ENCODE measurements at regions not wholly inside any gene's neighbourhood (a gene's known extent, or its start where the extent isn't known, plus 50 kb on each side); places are given as distances from the start of the nearest gene placed in this dataset.

DNA sequence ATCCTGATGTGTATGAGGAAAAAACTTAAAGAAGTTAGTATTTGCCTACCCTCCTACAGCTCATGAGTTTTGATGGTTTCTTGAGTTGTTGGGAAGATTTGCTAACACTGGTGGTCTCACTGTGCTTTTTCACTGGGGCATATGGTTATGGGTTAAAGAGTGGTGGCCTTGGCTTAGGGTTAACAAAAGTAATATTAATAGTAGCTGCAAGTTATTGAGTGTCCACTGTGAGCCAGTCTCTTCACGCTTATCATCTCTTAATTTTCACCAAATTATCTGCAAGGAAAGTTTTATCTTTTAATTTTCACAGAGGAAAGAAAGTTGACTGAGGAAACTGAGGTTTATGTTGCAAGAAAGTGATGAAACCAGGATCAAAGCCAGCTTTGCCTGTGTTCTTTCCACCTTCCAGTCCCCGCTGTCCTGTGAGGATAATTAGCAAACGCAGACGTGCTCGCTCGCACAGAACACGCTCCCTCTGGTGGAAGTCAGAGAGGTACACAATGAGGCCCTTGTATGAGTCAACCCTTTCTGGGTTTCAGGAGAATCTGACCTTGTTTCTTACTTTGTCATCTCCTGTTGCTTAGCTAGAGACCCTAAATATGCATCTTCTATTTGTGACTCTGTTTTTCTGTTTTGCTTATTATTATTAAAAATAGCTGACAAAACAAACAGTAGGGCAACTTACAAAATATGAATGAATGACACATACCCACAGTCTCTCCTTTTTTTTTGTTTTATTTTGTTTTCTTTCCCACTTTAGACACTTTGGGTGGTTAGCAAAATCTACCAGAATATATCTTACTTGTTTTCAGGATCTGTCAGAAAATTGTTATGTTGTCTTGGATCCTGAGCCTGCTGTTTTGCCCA, 94.3 kb downstream of the DDIT4L start:
- no peaks in the 10 kb centered on the region for H3K27me3 ChIP-seq (ENCODE audit: control insufficient read depth in 1 of 2, insufficient read depth in 2 of 2, low read length in 1 of 2)
- DNase-seq (peak; percentile 75 to 79), ATAC-seq (ENCODE audit: low FRiP score) (peak; percentile 83)
- H3K27ac ChIP-seq (ENCODE audit: low read depth in 1 of 2, low read length in 2 of 2) = no peak overlapping the region
- no peaks in the 10 kb centered on the region for H3K36me3 ChIP-seq (ENCODE audit: control insufficient read depth in 1 of 2, insufficient read depth in 2 of 2, low read length in 1 of 2)
- H3K9me3 ChIP-seq (ENCODE audit: control insufficient read depth, low read length) = no peaks in the 10 kb centered on the region
- no peak overlapping the region for H3K4me3 ChIP-seq (ENCODE audit: low read length in 2 of 2)
- no peaks in the 10 kb centered on the region for H3K4me1 ChIP-seq (ENCODE audit: control insufficient read depth in 1 of 2, insufficient read depth in 2 of 2, low read length in 2 of 2)
- intact Hi-C loops (cut with DNase I) = loop anchor here in 1 of 2 donors (5.0 kb wide), 1 partner anchor 206 kb away; no protein-coding TSS in a partner anchor
- WGBS, 2 donors = 28 to 31% methylated on average over 7 of the region's 7 CpGs

DNA sequence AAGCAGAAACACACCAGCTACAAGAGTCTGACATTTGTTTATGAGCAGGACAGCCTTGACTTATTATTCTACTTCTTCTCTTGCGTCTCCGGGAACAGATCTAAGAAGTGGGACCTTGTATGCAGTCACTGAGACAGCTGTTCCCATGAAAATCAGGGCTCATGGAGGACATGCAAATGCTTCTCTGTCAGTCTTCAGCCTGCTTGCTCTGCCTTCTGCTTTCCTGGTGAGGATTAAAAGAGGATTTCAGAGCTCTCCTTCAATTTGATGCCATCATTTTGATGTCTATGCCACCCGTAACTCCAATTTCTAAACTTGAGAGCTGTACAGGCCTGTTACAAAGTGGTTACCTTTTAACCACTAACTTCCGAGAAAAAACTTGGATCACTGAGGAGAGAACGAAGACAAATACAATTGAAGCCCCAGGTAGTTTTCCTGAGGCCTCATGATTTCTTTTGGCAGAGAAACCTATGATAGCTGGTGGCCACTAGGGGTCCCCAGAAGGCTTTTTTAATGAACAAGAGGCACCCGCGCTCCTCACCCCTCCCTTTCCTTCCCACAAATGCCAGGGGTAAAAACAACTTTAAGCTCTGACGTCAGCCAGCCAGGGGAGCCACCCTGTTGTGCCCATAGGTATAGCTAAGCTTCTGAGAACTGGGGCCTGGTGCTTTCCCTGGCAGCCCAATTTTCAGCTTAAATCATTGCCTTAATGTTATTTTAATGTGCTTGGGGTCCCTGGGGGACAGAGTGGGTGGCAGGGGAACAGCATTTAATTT, 97.0 kb downstream of the DDIT4L start:
- Histone ChIP-seq H3K27ac (ENCODE audit: low read depth in 1 of 2, low read length in 2 of 2) (no peak overlapping the region), H3K27me3 (ENCODE audit: control insufficient read depth in 1 of 2, insufficient read depth in 2 of 2, low read length in 1 of 2) (no peaks in the 10 kb centered on the region), H3K4me3 (ENCODE audit: low read length in 2 of 2) (no peak overlapping the region), H3K9me3 (ENCODE audit: control insufficient read depth, low read length) (no peaks in the 10 kb centered on the region), H3K36me3 (ENCODE audit: control insufficient read depth in 1 of 2, insufficient read depth in 2 of 2, low read length in 1 of 2) (no peaks in the 10 kb centered on the region), H3K4me1 (ENCODE audit: control insufficient read depth in 1 of 2, insufficient read depth in 2 of 2, low read length in 2 of 2) (no peaks in the 10 kb centered on the region)
- ATAC-seq (ENCODE audit: low FRiP score) (peak; percentile 89), DNase-seq (peak; percentile 87 to 90)
- WGBS, 2 donors = 29 to 31% methylated on average over 8 of the region's 8 CpGs
- intact Hi-C loops (cut with DNase I) = no loop called here

GRCh38 chr4:100087743-100088142, 102.5 kb downstream of the DDIT4L start:
- no peak overlapping the region for H3K27ac ChIP-seq (ENCODE audit: low read depth in 1 of 2, low read length in 2 of 2)
- intact Hi-C loops (cut with DNase I) = no loop called here
- no peak overlapping the region for H3K4me3 ChIP-seq (ENCODE audit: low read length in 2 of 2)
- WGBS, 2 donors = 20 to 28% methylated on average over 3 of the region's 3 CpGs
- no peaks in the 10 kb centered on the region for H3K9me3 ChIP-seq (ENCODE audit: control insufficient read depth, low read length)
- no peaks in the 10 kb centered on the region for H3K4me1 ChIP-seq (ENCODE audit: control insufficient read depth in 1 of 2, insufficient read depth in 2 of 2, low read length in 2 of 2)
- ATAC-seq (ENCODE audit: low FRiP score) (peak; percentile 51), DNase-seq (no peak)
- H3K36me3 ChIP-seq (ENCODE audit: control insufficient read depth in 1 of 2, insufficient read depth in 2 of 2, low read length in 1 of 2) = no peaks in the 10 kb centered on the region
- no peaks in the 10 kb centered on the region for H3K27me3 ChIP-seq (ENCODE audit: control insufficient read depth in 1 of 2, insufficient read depth in 2 of 2, low read length in 1 of 2)

GRCh38 chr4:100086766-100087431, 103.4 kb downstream of the DDIT4L start:
- Histone ChIP-seq H3K9me3 (ENCODE audit: control insufficient read depth, low read length) (no peaks in the 10 kb centered on the region), H3K4me3 (ENCODE audit: low read length in 2 of 2) (no peak overlapping the region), H3K4me1 (ENCODE audit: control insufficient read depth in 1 of 2, insufficient read depth in 2 of 2, low read length in 2 of 2) (no peaks in the 10 kb centered on the region), H3K27ac (ENCODE audit: low read depth in 1 of 2, low read length in 2 of 2) (no peak overlapping the region), H3K27me3 (ENCODE audit: control insufficient read depth in 1 of 2, insufficient read depth in 2 of 2, low read length in 1 of 2) (no peaks in the 10 kb centered on the region), H3K36me3 (ENCODE audit: control insufficient read depth in 1 of 2, insufficient read depth in 2 of 2, low read length in 1 of 2) (no peaks in the 10 kb centered on the region)
- DNase-seq (no peak), ATAC-seq (ENCODE audit: low FRiP score) (peak; percentile 37)
- 75 to 83% methylated on average over 6 of the region's 6 CpGs for WGBS, 2 donors
- intact Hi-C loops (cut with DNase I) = no loop called here

- ATAC-seq (ENCODE audit: low FRiP score) = no peak
- WGBS, 2 donors = 65 to 77% methylated on average over 1 of the region's 1 CpG
Observed at GRCh38 chr4:100084892-100085291, 105.4 kb downstream of the DDIT4L start.

GRCh38 chr4:100083289-100083688, 107.0 kb downstream of the DDIT4L start:
- H3K9me3 ChIP-seq (ENCODE audit: control insufficient read depth, low read length) = peaks cover 2% of the 10 kb centered on the region
- H3K27me3 ChIP-seq (ENCODE audit: control insufficient read depth in 1 of 2, insufficient read depth in 2 of 2, low read length in 1 of 2) = no peaks in the 10 kb centered on the region
- DNase-seq (no peak), ATAC-seq (ENCODE audit: low FRiP score) (no peak)
- no peaks in the 10 kb centered on the region for H3K4me1 ChIP-seq (ENCODE audit: control insufficient read depth in 1 of 2, insufficient read depth in 2 of 2, low read length in 2 of 2)
- no peak overlapping the region for H3K4me3 ChIP-seq (ENCODE audit: low read length in 2 of 2)
- H3K27ac ChIP-seq (ENCODE audit: low read depth in 1 of 2, low read length in 2 of 2) = no peak overlapping the region
- intact Hi-C loops (cut with DNase I) = no loop called here
- H3K36me3 ChIP-seq (ENCODE audit: control insufficient read depth in 1 of 2, insufficient read depth in 2 of 2, low read length in 1 of 2) = no peaks in the 10 kb centered on the region

More at GRCh38 chr4:100084892-100085291, 105.4 kb downstream of the DDIT4L start:
- intact Hi-C loops (cut with DNase I) = no loop called here
- DNase-seq = no peak
- Histone ChIP-seq H3K36me3 (ENCODE audit: control insufficient read depth in 1 of 2, insufficient read depth in 2 of 2, low read length in 1 of 2) (no peaks in the 10 kb centered on the region), H3K4me3 (ENCODE audit: low read length in 2 of 2) (no peak overlapping the region), H3K27ac (ENCODE audit: low read depth in 1 of 2, low read length in 2 of 2) (no peak overlapping the region), H3K27me3 (ENCODE audit: control insufficient read depth in 1 of 2, insufficient read depth in 2 of 2, low read length in 1 of 2) (no peaks in the 10 kb centered on the region), H3K4me1 (ENCODE audit: control insufficient read depth in 1 of 2, insufficient read depth in 2 of 2, low read length in 2 of 2) (no peaks in the 10 kb centered on the region), H3K9me3 (ENCODE audit: control insufficient read depth, low read length) (no peaks in the 10 kb centered on the region)

DNA sequence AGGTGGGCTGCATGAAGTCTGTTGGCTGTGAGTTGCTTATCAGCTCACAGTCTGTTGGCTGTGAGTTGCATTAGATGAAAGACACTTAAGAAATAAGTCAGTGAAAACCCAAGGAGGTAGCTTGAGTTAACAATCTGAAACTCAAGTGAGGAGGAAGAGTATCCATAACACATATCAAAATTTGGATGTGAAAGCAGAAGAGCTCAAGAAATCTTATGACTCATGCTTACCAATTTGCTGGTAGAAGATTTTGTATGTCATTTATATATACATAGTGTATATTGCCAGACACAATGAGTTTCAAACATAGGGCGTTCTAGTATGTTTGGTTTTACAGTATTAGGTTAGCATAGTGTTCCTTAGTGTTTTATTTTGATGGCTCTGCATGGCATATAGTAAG, 107.4 kb downstream of the DDIT4L start:
- WGBS, 2 donors = 81 to 82% methylated on average over 1 of the region's 1 CpG

GRCh38 chr4:100081491-100081890, 108.8 kb downstream of the DDIT4L start:
- Histone ChIP-seq H3K4me1 (ENCODE audit: control insufficient read depth in 1 of 2, insufficient read depth in 2 of 2, low read length in 2 of 2) (no peaks in the 10 kb centered on the region), H3K36me3 (ENCODE audit: control insufficient read depth in 1 of 2, insufficient read depth in 2 of 2, low read length in 1 of 2) (no peaks in the 10 kb centered on the region), H3K27me3 (ENCODE audit: control insufficient read depth in 1 of 2, insufficient read depth in 2 of 2, low read length in 1 of 2) (no peaks in the 10 kb centered on the region), H3K4me3 (ENCODE audit: low read length in 2 of 2) (no peak overlapping the region), H3K9me3 (ENCODE audit: control insufficient read depth, low read length) (peaks cover 2% of the 10 kb centered on the region), H3K27ac (ENCODE audit: low read depth in 1 of 2, low read length in 2 of 2) (no peak overlapping the region)
- WGBS, 2 donors = 67 to 68% methylated on average over 1 of the region's 1 CpG
- no peak for ATAC-seq (ENCODE audit: low FRiP score)
- DNase-seq = no peak
- intact Hi-C loops (cut with DNase I) = no loop called here

More for the DNA sequence above, 107.4 kb downstream of the DDIT4L start:
- H3K27ac ChIP-seq (ENCODE audit: low read depth in 1 of 2, low read length in 2 of 2) = no peak overlapping the region
- DNase-seq = no peak
- intact Hi-C loops (cut with DNase I) = no loop called here
- H3K9me3 ChIP-seq (ENCODE audit: control insufficient read depth, low read length) = peaks cover 2% of the 10 kb centered on the region
- ATAC-seq (ENCODE audit: low FRiP score) = no peak
- no peaks in the 10 kb centered on the region for H3K36me3 ChIP-seq (ENCODE audit: control insufficient read depth in 1 of 2, insufficient read depth in 2 of 2, low read length in 1 of 2)
- H3K27me3 ChIP-seq (ENCODE audit: control insufficient read depth in 1 of 2, insufficient read depth in 2 of 2, low read length in 1 of 2) = no peaks in the 10 kb centered on the region
- no peaks in the 10 kb centered on the region for H3K4me1 ChIP-seq (ENCODE audit: control insufficient read depth in 1 of 2, insufficient read depth in 2 of 2, low read length in 2 of 2)
- H3K4me3 ChIP-seq (ENCODE audit: low read length in 2 of 2) = no peak overlapping the region

Data from aorta (tissue), 5 donors.